ENCODE measurements at regions not wholly inside any gene's neighbourhood (a gene's known extent, or its start where the extent isn't known, plus 50 kb on each side); places are given as distances from the start of the nearest gene placed in this dataset.

GRCh38 chr5:56686337-56687195 is 128.8 kb upstream of the MAP3K1 start:
- intact Hi-C loops (cut with DNase I): no loop called here
- peaks cover 0 to 22% of the 10 kb centered on the region in 2 donors for H3K4me1 ChIP-seq
- no peaks in the 10 kb centered on the region for H3K9me3 ChIP-seq
- no peaks in the 10 kb centered on the region for H3K27me3 ChIP-seq
- TF ChIP-seq CTCF (IDR thresholded peaks at IDR 0.05): no peak
- no peaks in the 10 kb centered on the region for H3K36me3 ChIP-seq
- DNase-seq (no peak), ATAC-seq (no peak)
- peak overlapping the region in 1 of 2 donors; percentile 35 for H3K27ac ChIP-seq
- H3K4me3 ChIP-seq: no peak overlapping the region

GRCh38 chr5:56685503-56686217 is 129.7 kb upstream of the MAP3K1 start:
- DNase-seq (no peak), ATAC-seq (no peak)
- H3K9me3 ChIP-seq: no peaks in the 10 kb centered on the region
- peak overlapping the region in 1 of 2 donors; percentile 35 for H3K27ac ChIP-seq
- no peak for TF ChIP-seq CTCF (IDR thresholded peaks at IDR 0.05)
- H3K27me3 ChIP-seq: no peaks in the 10 kb centered on the region
- H3K4me3 ChIP-seq: no peak overlapping the region
- peaks cover 0 to 22% of the 10 kb centered on the region in 2 donors for H3K4me1 ChIP-seq
- H3K36me3 ChIP-seq: no peaks in the 10 kb centered on the region
- intact Hi-C loops (cut with DNase I): no loop called here

- no peak overlapping the region for H3K27ac ChIP-seq
- intact Hi-C loops (cut with DNase I): no loop called here
- no peaks in the 10 kb centered on the region for H3K9me3 ChIP-seq
- peaks cover 0 to 22% of the 10 kb centered on the region in 2 donors for H3K4me1 ChIP-seq
- TF ChIP-seq CTCF (IDR thresholded peaks at IDR 0.05): no peak
- no peaks in the 10 kb centered on the region for H3K36me3 ChIP-seq
- ATAC-seq (no peak), DNase-seq (no peak)
- H3K27me3 ChIP-seq: no peaks in the 10 kb centered on the region
- no peak overlapping the region for H3K4me3 ChIP-seq
These were observed 131.2 kb upstream of the MAP3K1 start for GRCh38 chr5:56684159-56684558.

- Histone ChIP-seq H3K27me3 (no peaks in the 10 kb centered on the region), H3K27ac (no peak overlapping the region), H3K36me3 (no peaks in the 10 kb centered on the region), H3K4me1 (peaks cover 0 to 22% of the 10 kb centered on the region in 2 donors), H3K9me3 (no peaks in the 10 kb centered on the region), H3K4me3 (no peak overlapping the region)
- ATAC-seq: no peak
- intact Hi-C loops (cut with DNase I): no loop called here
- TF ChIP-seq CTCF (IDR thresholded peaks at IDR 0.05): no peak
- no peak for DNase-seq
These were observed 131.6 kb upstream of the MAP3K1 start for GRCh38 chr5:56683733-56684132.

- intact Hi-C loops (cut with DNase I): no loop called here
- H3K4me1 ChIP-seq: peaks cover 0 to 22% of the 10 kb centered on the region in 2 donors
- H3K9me3 ChIP-seq: no peaks in the 10 kb centered on the region
- H3K27ac ChIP-seq: no peak overlapping the region
- no peak overlapping the region for H3K4me3 ChIP-seq
- DNase-seq (no peak), ATAC-seq (no peak)
- no peak for TF ChIP-seq CTCF (IDR thresholded peaks at IDR 0.05)
- no peaks in the 10 kb centered on the region for H3K36me3 ChIP-seq
- H3K27me3 ChIP-seq: no peaks in the 10 kb centered on the region
These were observed 132.1 kb upstream of the MAP3K1 start for GRCh38 chr5:56683281-56683680.

Data from left lung (tissue), 4 donors.